ENCODE measurements at regions not wholly inside any gene's neighbourhood (a gene's known extent, or its start where the extent isn't known, plus 50 kb on each side); places are given as distances from the start of the nearest gene placed in this dataset.
"Not testable (repeated sequence)": the region's sequence is repeated elsewhere in the genome, so short reads cannot be mapped to it uniquely, and the experiment has no call there.

DNA sequence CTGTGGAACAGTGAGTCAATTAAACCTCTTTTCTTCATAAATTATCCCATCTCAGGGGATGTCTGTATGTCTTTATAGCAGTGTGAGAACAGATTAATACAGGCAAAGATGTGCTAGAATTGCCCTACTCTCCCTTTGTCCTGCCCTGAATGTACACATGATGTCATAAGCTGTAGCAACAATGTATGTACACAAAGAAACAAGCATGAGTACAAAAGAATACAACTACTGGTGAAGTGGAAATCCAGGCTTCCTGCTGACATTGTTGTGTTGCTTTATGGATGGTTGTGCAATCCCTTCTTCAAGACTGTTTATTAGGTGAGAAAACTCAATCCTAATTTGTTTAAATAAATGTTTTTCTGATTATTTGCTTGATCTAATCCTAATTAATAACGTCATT lies 446.6 kb downstream of the DSC3 start (continued):
- TF ChIP-seq, protein P1, sequence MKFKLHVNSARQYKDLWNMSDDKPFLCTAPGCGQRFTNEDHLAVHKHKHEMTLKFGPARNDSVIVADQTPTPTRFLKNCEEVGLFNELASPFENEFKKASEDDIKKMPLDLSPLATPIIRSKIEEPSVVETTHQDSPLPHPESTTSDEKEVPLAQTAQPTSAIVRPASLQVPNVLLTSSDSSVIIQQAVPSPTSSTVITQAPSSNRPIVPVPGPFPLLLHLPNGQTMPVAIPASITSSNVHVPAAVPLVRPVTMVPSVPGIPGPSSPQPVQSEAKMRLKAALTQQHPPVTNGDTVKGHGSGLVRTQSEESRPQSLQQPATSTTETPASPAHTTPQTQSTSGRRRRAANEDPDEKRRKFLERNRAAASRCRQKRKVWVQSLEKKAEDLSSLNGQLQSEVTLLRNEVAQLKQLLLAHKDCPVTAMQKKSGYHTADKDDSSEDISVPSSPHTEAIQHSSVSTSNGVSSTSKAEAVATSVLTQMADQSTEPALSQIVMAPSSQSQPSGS (IDR thresholded peaks at IDR 0.05; ENCODE audit: low read length): no peak
- TF ChIP-seq MAX (IDR thresholded peaks at IDR 0.05): no peak

GRCh38 chr18:30594911-30595310 lies 447.6 kb downstream of the DSC3 start:
- H4K5ac ChIP-seq (ENCODE audit: insufficient read length, low read depth, low read length); FAIRE-seq; H3K27me3 ChIP-seq (replicated peaks in 1 of 4; ENCODE audit: control insufficient read depth in 3 of 4, extremely low read depth in 1 of 4, insufficient read depth in 3 of 4, low read length in 3 of 4); H2AK5ac ChIP-seq (ENCODE audit: low read depth, low read length); H3K27ac ChIP-seq (ENCODE audit: low read depth, low read length); POLR2A ChIA-PET (ENCODE audit: partially characterized antibody); H4K91ac ChIP-seq (replicated peaks; ENCODE audit: insufficient read length, low read length); H3K56ac ChIP-seq (replicated peaks; ENCODE audit: insufficient read length, low read depth, low read length); H2AFZ ChIP-seq (ENCODE audit: low read length); H3K9me3 ChIP-seq (ENCODE audit: insufficient read depth in 2 of 2, low read depth in 1 of 2, low read length in 1 of 2); H2BK120ac ChIP-seq (replicated peaks; ENCODE audit: low read depth, low read length); H3K9ac ChIP-seq (replicated peaks in 1 of 4; ENCODE audit: extremely low read depth in 1 of 4, low read depth in 3 of 4, low read length in 3 of 4); H3K4me2 ChIP-seq (ENCODE audit: insufficient read depth in 1 of 2, low read depth in 2 of 2, low read length in 2 of 2); H3K23me2 ChIP-seq (ENCODE audit: low read depth, low read length); H3K79me2 ChIP-seq (ENCODE audit: control insufficient read depth in 1 of 2, insufficient read depth in 2 of 2, low read length in 2 of 2); H3K23ac ChIP-seq (ENCODE audit: insufficient read length); H3K4ac ChIP-seq (replicated peaks; ENCODE audit: insufficient read length, low read depth, low read length); H4K8ac ChIP-seq (ENCODE audit: extremely low read depth, insufficient read depth, low read length); H2BK15ac ChIP-seq (ENCODE audit: low read length); H3K4me3 ChIP-seq (ENCODE audit: extremely low read depth in 1 of 4, insufficient read depth in 2 of 4, low read depth in 3 of 4, low read length in 4 of 4); H3K18ac ChIP-seq (ENCODE audit: extremely low read depth, low read length); DNase-seq (ENCODE audit: low read depth in 1 of 2, low spot score in 2 of 2); H3K79me1 ChIP-seq (ENCODE audit: low read depth, low read length); H3K4me1 ChIP-seq (replicated peaks in 1 of 4; ENCODE audit: control insufficient read depth in 3 of 4, insufficient read depth in 4 of 4, low read length in 3 of 4); H3K36me3 ChIP-seq (ENCODE audit: control insufficient read depth in 2 of 4, insufficient read depth in 4 of 4, low read length in 3 of 4); H4K20me1 ChIP-seq (replicated peaks in 1 of 2; ENCODE audit: control insufficient read depth in 1 of 2, insufficient read depth in 2 of 2, low read length in 2 of 2); H2BK5ac ChIP-seq (ENCODE audit: low read depth, low read length); H3K14ac ChIP-seq (ENCODE audit: insufficient read length); H2BK12ac ChIP-seq (ENCODE audit: low read depth, low read length); H2BK20ac ChIP-seq (ENCODE audit: low read length); CTCF ChIA-PET (ENCODE audit: partially characterized antibody): not testable (repeated sequence)
- WGBS, 2 experiments (ENCODE audit: extremely low coverage in 1 of 2, insufficient coverage in 1 of 2, insufficient read length in 1 of 2, insufficient replicate concordance in 2 of 2, low coverage in 1 of 2, low lambda C conversion rate in 2 of 2, missing lambda C conversion rate in 1 of 2): 91% methylated on average over 18 of the region's 18 CpGs; no CpG with 5 or more reads in 1 of the 2 experiments
